Bronchial epithelial cell (primary cell): ENCODE measurements at regions not wholly inside any gene's neighbourhood (a gene's known extent, or its start where the extent isn't known, plus 50 kb on each side); places are given as distances from the start of the nearest gene placed in this dataset.

Experiments
- DNase-seq: peaks from one replicate; pipeline ENCODE4 v3.0.0-alpha.2; 2010; ENCODE audit warnings: low read depth
- FAIRE-seq: peaks from 2 replicates; lab custom pipeline; 2011; peaks lifted over from hg19 to GRCh38; lab: Jason Lieb, UNC
- H3K27me3 ChIP-seq: 2 replicates; pipeline ENCODE4 v1.5.1; 2011; ENCODE audit warnings: low read length; ENCODE audit not compliant: control insufficient read depth, insufficient read depth
- H3K36me3 ChIP-seq: 2 replicates; pipeline ENCODE4 v1.5.1; 2011; ENCODE audit warnings: low read length; ENCODE audit not compliant: control insufficient read depth, insufficient read depth
- H3K4me3 ChIP-seq: 2 replicates; pipeline ENCODE4 v1.5.1; 2011; ENCODE audit warnings: mild to moderate bottlenecking, low read depth, low read length, control low read depth
- CTCF ChIP-seq: IDR thresholded peaks from 2 replicates; pipeline ENCODE4 v1.5.1; 2011; ENCODE audit warnings: mild to moderate bottlenecking, moderate library complexity, low read length, control low read depth, inconsistent platforms; ENCODE audit not compliant: insufficient read depth, severe bottlenecking

GRCh38 chr4:163592212-163592611, 97.7 kb downstream of the TMA16 start:
- Histone ChIP-seq H3K4me3 (no peak overlapping the region), H3K27me3 (no peaks in the 10 kb centered on the region), H3K36me3 (no peaks in the 10 kb centered on the region)
- FAIRE-seq (no peak), DNase-seq (no peak)
- no peak for TF ChIP-seq CTCF

GRCh38 chr4:163595580-163595979, 101.1 kb downstream of the TMA16 start:
- peak; percentile 24 for DNase-seq

GRCh38 chr4:163598028-163598427, 103.5 kb downstream of the TMA16 start:
- FAIRE-seq = no peak
- H3K4me3 ChIP-seq = no peak overlapping the region
- H3K27me3 ChIP-seq = no peaks in the 10 kb centered on the region
- no peak for TF ChIP-seq CTCF
- no peaks in the 10 kb centered on the region for H3K36me3 ChIP-seq
- no peak for DNase-seq

More at GRCh38 chr4:163595580-163595979, 101.1 kb downstream of the TMA16 start:
- FAIRE-seq = no peak
- Histone ChIP-seq H3K27me3 (no peaks in the 10 kb centered on the region), H3K4me3 (no peak overlapping the region), H3K36me3 (no peaks in the 10 kb centered on the region)
- TF ChIP-seq CTCF = no peak

GRCh38 chr4:163598489-163598888, 104.0 kb downstream of the TMA16 start:
- TF ChIP-seq CTCF = no peak
- no peak for FAIRE-seq
- H3K27me3 ChIP-seq = no peaks in the 10 kb centered on the region

GRCh38 chr4:163600727-163601126, 106.2 kb downstream of the TMA16 start:
- DNase-seq = no peak

More at GRCh38 chr4:163598489-163598888, 104.0 kb downstream of the TMA16 start:
- Histone ChIP-seq H3K36me3 (no peaks in the 10 kb centered on the region), H3K4me3 (no peak overlapping the region)
- DNase-seq = no peak

More at GRCh38 chr4:163600727-163601126, 106.2 kb downstream of the TMA16 start:
- no peaks in the 10 kb centered on the region for H3K36me3 ChIP-seq
- no peak for TF ChIP-seq CTCF
- H3K27me3 ChIP-seq = no peaks in the 10 kb centered on the region
- no peak for FAIRE-seq
- no peak overlapping the region for H3K4me3 ChIP-seq
